ENCODE measurements at regions not wholly inside any gene's neighbourhood (a gene's known extent, or its start where the extent isn't known, plus 50 kb on each side); places are given as distances from the start of the nearest gene placed in this dataset.
"Not testable (repeated sequence)": the region's sequence is repeated elsewhere in the genome, so short reads cannot be mapped to it uniquely, and the experiment has no call there.

DNA sequence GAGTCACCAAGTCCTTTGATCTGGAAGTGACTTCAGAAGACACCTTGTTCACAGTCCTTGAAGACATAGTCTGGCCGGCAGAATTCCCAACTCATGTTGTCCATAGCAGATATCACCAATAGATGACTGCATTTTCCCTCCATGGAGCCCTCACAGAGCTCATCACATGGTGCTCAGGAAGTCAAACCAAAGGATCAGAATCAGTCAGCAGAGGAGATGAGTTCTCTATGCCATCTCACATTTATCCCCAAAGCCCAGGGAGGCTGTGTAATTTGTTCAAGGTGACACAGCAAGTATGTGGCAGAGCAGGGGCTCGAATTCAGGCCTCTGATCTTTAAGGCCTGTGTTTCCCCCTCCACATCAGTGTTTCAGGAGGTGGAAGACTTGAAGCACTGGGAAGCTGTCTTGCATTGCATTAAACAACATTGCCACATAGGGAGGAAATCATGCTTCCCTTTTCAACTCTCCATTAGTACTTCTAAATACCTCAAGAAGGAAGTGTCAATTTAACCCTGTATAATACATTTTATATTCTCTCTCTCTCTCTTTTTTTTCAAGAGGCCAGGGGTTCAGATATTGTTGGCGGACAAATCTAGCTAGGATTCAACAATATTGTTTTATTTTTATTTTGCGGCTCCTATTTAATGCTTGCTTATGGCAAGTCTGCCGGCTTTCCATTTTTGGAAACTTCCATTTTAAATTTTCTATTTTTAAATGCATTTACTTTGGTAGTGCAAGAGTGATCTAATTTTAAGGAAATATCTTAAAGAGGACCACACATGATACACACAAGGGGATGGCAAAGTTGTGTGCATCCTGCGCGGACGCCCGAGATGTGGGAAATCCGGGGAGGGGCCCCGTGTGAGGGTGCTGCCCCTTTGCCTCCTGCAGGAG lies 61.9 kb downstream of the NPIPB5 start:
- CTCF ChIA-PET; intact Hi-C loops (cut with micrococcal nuclease); DNase-seq (ENCODE audit: unreplicated experiment); BruUV-seq (replicated peaks); POLR2A ChIA-PET; H3K36me3 Mint-ChIP-seq (ENCODE audit: insufficient read depth, unreplicated experiment); H3K4me3 Mint-ChIP-seq (ENCODE audit: unreplicated experiment); H3K27ac Mint-ChIP-seq (ENCODE audit: low read depth, unreplicated experiment); H3K27me3 Mint-ChIP-seq (ENCODE audit: insufficient read depth, unreplicated experiment); H3K9me3 Mint-ChIP-seq (ENCODE audit: unreplicated experiment); H3K4me1 Mint-ChIP-seq (ENCODE audit: insufficient read depth, unreplicated experiment): not testable (repeated sequence)

DNA sequence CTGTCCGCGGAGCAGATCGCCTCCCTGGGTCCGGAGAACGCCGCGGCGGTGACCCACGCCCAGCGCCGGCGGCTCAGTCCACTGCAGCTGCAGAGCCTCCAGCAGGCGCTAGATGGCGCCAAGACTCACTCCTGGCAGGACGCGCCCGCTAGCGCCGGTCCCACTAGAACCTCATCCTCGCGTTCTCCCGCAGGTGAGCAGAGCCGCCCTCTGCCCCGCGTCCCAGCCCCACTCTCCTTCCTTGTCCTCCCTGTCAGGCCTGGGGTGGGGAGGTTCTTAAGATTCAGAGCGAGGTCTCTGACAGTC lies 62.5 kb downstream of the NPIPB5 start:
- H3K9me3 Mint-ChIP-seq (ENCODE audit: unreplicated experiment); H3K27ac Mint-ChIP-seq (ENCODE audit: low read depth, unreplicated experiment); POLR2A ChIA-PET; H3K36me3 Mint-ChIP-seq (ENCODE audit: insufficient read depth, unreplicated experiment); H3K4me1 Mint-ChIP-seq (ENCODE audit: insufficient read depth, unreplicated experiment); CTCF ChIA-PET; intact Hi-C loops (cut with micrococcal nuclease); H3K4me3 Mint-ChIP-seq (ENCODE audit: unreplicated experiment); H3K27me3 Mint-ChIP-seq (ENCODE audit: insufficient read depth, unreplicated experiment); DNase-seq (ENCODE audit: unreplicated experiment); BruUV-seq (replicated peaks): not testable (repeated sequence)

DNA sequence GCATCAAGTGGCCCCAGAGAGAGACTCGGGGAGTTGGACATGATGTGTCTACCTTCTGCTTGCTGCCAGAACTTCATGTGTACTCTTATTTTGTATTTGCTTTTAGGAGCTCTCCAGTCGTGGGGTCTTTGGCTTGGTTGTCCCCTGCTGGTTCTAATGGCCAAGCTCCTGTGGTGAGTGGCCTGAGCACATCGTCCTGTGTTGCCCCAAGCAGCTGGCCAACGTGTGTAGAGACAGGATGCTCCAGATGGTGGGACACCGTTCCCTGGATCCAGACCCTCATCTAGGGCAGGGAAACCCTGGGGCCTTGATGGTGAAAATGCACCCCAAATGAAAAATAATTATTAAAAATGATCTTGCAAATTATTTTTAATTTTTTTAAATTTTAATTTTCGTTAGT lies 65.8 kb downstream of the NPIPB5 start:
- BruUV-seq (replicated peaks); H3K27me3 Mint-ChIP-seq (ENCODE audit: insufficient read depth, unreplicated experiment); H3K27ac Mint-ChIP-seq (ENCODE audit: low read depth, unreplicated experiment); H3K9me3 Mint-ChIP-seq (ENCODE audit: unreplicated experiment); intact Hi-C loops (cut with micrococcal nuclease); H3K4me3 Mint-ChIP-seq (ENCODE audit: unreplicated experiment); H3K36me3 Mint-ChIP-seq (ENCODE audit: insufficient read depth, unreplicated experiment); CTCF ChIA-PET; H3K4me1 Mint-ChIP-seq (ENCODE audit: insufficient read depth, unreplicated experiment); POLR2A ChIA-PET; DNase-seq (ENCODE audit: unreplicated experiment): not testable (repeated sequence)

DNA sequence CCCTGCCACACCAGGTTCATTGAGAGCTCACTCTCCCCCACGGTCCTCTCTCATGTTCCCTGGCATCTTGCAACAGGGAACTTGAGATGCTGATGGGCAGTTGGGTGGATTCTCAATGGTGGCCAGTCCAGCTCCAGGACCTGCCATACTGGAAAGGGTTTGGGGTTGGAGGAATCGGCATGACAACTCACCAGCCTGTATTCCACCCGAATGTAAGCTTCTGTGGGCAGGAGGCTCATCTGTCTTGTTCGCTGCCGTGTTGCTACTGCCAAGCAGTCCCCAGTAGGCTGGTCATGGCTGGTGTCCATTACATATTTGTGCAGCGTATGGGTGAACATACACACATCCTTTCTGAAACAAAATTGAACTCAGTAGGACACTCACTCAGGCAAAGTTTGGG lies 72.5 kb downstream of the NPIPB5 start:
- H3K4me3 Mint-ChIP-seq (ENCODE audit: unreplicated experiment); H3K36me3 Mint-ChIP-seq (ENCODE audit: insufficient read depth, unreplicated experiment); H3K4me1 Mint-ChIP-seq (ENCODE audit: insufficient read depth, unreplicated experiment); H3K27me3 Mint-ChIP-seq (ENCODE audit: insufficient read depth, unreplicated experiment); H3K9me3 Mint-ChIP-seq (ENCODE audit: unreplicated experiment); BruUV-seq (replicated peaks); POLR2A ChIA-PET; H3K27ac Mint-ChIP-seq (ENCODE audit: low read depth, unreplicated experiment); DNase-seq (ENCODE audit: unreplicated experiment); intact Hi-C loops (cut with micrococcal nuclease): not testable (repeated sequence)
- CTCF ChIA-PET = interaction anchor here (0.6 to 0.9 kb wide), 2 partner anchors 275 to 366 kb away, joined by 3 read pairs; no protein-coding TSS in a partner anchor

DNA sequence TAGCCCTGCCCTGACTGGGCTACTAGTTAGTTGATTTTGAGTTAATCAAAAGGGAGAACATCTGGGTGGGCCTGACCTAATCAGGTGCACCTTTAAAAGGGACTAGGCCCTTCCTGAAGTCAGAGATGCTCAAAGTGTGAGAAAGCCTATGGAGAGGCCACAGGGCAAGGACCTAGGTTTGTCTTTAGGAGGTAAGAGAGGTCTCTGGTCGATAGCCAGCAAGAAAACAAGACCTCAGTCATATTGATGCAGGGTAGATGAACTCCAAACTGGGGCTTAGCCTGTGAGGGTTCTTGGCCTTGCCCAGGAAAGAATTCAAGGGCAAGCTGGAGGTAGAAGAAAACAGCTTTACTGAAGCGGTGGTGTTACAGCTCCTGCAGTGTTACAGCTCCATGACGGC lies 73.8 kb downstream of the NPIPB5 start:
- BruUV-seq (replicated peaks) = not testable (repeated sequence)

DNA sequence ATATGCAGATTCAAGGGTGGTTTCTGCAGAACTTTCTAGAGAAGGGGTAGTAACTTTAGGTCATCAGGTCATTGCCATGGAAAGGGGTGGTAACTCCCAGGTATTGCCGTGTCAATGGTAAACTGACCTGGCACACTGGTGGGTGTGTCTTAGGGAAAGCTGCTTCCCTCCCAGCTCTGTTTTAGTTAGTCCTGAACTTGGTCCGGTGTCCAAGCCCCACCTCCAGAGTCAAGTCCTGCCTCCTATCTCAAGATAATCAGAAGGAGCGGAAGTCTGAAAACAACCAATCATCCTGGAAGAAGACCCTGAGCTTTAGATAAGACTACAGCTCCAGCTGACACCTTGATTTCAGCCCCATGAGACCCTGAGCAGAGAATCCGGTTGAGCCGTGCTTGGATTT lies 74.2 kb downstream of the NPIPB5 start:
- POLR2A ChIA-PET; H3K27me3 Mint-ChIP-seq (ENCODE audit: insufficient read depth, unreplicated experiment); H3K9me3 Mint-ChIP-seq (ENCODE audit: unreplicated experiment); BruUV-seq (replicated peaks); DNase-seq (ENCODE audit: unreplicated experiment); H3K27ac Mint-ChIP-seq (ENCODE audit: low read depth, unreplicated experiment); H3K4me3 Mint-ChIP-seq (ENCODE audit: unreplicated experiment); intact Hi-C loops (cut with micrococcal nuclease); H3K4me1 Mint-ChIP-seq (ENCODE audit: insufficient read depth, unreplicated experiment); CTCF ChIA-PET; H3K36me3 Mint-ChIP-seq (ENCODE audit: insufficient read depth, unreplicated experiment): not testable (repeated sequence)

More for the DNA sequence above, 73.8 kb downstream of the NPIPB5 start:
- H3K4me1 Mint-ChIP-seq (ENCODE audit: insufficient read depth, unreplicated experiment); DNase-seq (ENCODE audit: unreplicated experiment); CTCF ChIA-PET; H3K9me3 Mint-ChIP-seq (ENCODE audit: unreplicated experiment); H3K27me3 Mint-ChIP-seq (ENCODE audit: insufficient read depth, unreplicated experiment); POLR2A ChIA-PET; H3K4me3 Mint-ChIP-seq (ENCODE audit: unreplicated experiment); H3K36me3 Mint-ChIP-seq (ENCODE audit: insufficient read depth, unreplicated experiment); H3K27ac Mint-ChIP-seq (ENCODE audit: low read depth, unreplicated experiment); intact Hi-C loops (cut with micrococcal nuclease): not testable (repeated sequence)

DNA sequence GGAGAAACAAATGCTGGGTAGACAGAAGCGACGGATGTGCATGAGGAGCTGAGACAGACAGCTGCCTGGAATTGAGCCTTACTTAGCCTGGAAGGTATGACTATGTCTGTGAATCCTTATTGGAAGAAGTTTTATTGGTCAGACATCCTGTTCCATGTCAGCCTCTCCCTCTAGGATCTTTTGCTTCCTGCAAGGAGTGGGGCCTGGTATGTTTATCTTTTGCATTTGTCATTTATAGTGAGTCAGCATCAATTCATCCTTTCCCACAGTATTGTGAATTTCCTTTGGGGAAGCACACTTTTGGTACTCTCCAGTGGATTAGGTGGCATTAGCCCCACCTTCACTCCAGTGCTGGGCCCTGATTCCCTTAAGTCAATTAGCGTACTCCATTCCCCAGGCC lies 74.7 kb downstream of the NPIPB5 start:
- POLR2A ChIA-PET; H3K4me1 Mint-ChIP-seq (ENCODE audit: insufficient read depth, unreplicated experiment); H3K36me3 Mint-ChIP-seq (ENCODE audit: insufficient read depth, unreplicated experiment); BruUV-seq (replicated peaks); H3K4me3 Mint-ChIP-seq (ENCODE audit: unreplicated experiment); H3K27ac Mint-ChIP-seq (ENCODE audit: low read depth, unreplicated experiment); CTCF ChIA-PET; intact Hi-C loops (cut with micrococcal nuclease); H3K9me3 Mint-ChIP-seq (ENCODE audit: unreplicated experiment); H3K27me3 Mint-ChIP-seq (ENCODE audit: insufficient read depth, unreplicated experiment): not testable (repeated sequence)
- peak; percentile 62 for DNase-seq (ENCODE audit: unreplicated experiment)

DNA sequence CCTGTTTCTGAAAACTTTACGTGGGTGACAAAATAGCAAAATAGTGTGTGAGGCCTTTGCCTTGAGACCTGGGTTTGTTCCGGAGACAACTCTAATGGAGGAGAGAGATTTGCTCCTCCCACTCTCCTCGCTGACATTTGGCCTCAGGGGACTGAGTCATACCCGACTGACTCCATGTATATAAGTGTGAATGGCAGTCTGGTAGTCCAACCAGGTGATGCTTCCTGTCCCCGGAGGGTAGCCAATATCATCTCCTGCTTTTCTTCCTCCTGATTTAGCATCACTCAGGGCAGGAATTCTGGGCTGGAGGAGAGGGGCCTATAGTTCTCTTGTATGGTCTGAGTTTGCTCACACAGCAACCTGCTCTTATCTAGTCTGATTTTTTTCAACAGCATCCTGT lies 76.0 kb downstream of the NPIPB5 start:
- H3K27ac Mint-ChIP-seq (ENCODE audit: low read depth, unreplicated experiment); H3K27me3 Mint-ChIP-seq (ENCODE audit: insufficient read depth, unreplicated experiment); BruUV-seq (replicated peaks); H3K9me3 Mint-ChIP-seq (ENCODE audit: unreplicated experiment); intact Hi-C loops (cut with micrococcal nuclease); DNase-seq (ENCODE audit: unreplicated experiment); H3K4me1 Mint-ChIP-seq (ENCODE audit: insufficient read depth, unreplicated experiment); POLR2A ChIA-PET; CTCF ChIA-PET; H3K4me3 Mint-ChIP-seq (ENCODE audit: unreplicated experiment); H3K36me3 Mint-ChIP-seq (ENCODE audit: insufficient read depth, unreplicated experiment): not testable (repeated sequence)

DNA sequence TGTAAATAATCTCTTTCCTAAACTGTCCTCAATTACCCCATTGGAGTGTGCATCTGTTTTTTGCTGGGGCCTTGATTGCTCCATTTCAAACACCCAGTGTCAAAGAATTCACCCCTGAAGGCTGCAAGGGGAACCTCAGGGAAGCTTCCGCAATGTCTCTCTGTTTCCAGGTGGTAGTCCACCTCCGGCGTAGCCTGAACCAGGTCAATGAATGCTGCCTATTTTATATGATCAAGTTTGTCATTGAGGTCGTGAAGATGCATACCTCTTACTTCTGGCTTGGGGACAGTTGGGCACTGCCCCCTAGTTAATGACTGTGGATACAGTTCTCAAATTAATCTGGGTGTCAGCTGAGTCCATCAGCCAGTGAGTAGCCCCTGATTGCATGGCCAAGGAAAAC lies 79.1 kb downstream of the NPIPB5 start:
- H3K27ac Mint-ChIP-seq (ENCODE audit: low read depth, unreplicated experiment); H3K36me3 Mint-ChIP-seq (ENCODE audit: insufficient read depth, unreplicated experiment); DNase-seq (ENCODE audit: unreplicated experiment); H3K4me1 Mint-ChIP-seq (ENCODE audit: insufficient read depth, unreplicated experiment); BruUV-seq (replicated peaks); H3K9me3 Mint-ChIP-seq (ENCODE audit: unreplicated experiment); POLR2A ChIA-PET; intact Hi-C loops (cut with micrococcal nuclease); H3K27me3 Mint-ChIP-seq (ENCODE audit: insufficient read depth, unreplicated experiment); H3K4me3 Mint-ChIP-seq (ENCODE audit: unreplicated experiment); CTCF ChIA-PET: not testable (repeated sequence)

All from MCF 10A (cell line).